ENCODE measurements at regions not wholly inside any gene's neighbourhood (a gene's known extent, or its start where the extent isn't known, plus 50 kb on each side); places are given as distances from the start of the nearest gene placed in this dataset.

- Histone ChIP-seq H3K4me2 (replicated peaks; ENCODE audit: low read depth, low read length, poor library complexity, severe bottlenecking) (no peak overlapping the region), H3K9ac (ENCODE audit: low read length) (no peak overlapping the region), H3K27ac (ENCODE audit: low read length in 2 of 2) (no peak overlapping the region), H2AFZ (ENCODE audit: insufficient read depth, low read depth, low read length, poor library complexity, severe bottlenecking) (no peak overlapping the region), H4K20me1 (ENCODE audit: control insufficient read depth, insufficient read depth, low read length, poor library complexity, severe bottlenecking) (no peaks in the 10 kb centered on the region), H3K79me2 (ENCODE audit: control insufficient read depth, insufficient read depth, low read length) (no peaks in the 10 kb centered on the region), H3K27me3 (replicated peaks in 1 of 4; ENCODE audit: control extremely low read depth in 1 of 4, control insufficient read depth in 3 of 4, insufficient read depth in 4 of 4, low read length in 3 of 4) (no peaks in the 10 kb centered on the region), H3K4me1 (ENCODE audit: control insufficient read depth in 2 of 2, insufficient read depth in 2 of 2, low read length in 2 of 2) (no peaks in the 10 kb centered on the region), H3K9me3 (ENCODE audit: control extremely low read depth in 1 of 3, control insufficient read depth in 2 of 3, insufficient read depth in 1 of 3, low read length in 2 of 3) (peaks cover 0 to 11% (median 0%) of the 10 kb centered on the region in 3 donors), H3K4me3 (ENCODE audit: control extremely low read depth in 1 of 5, extremely low read depth in 1 of 5, insufficient read depth in 1 of 5, low read depth in 2 of 5, low read length in 4 of 5) (no peak overlapping the region), H3K36me3 (replicated peaks in 1 of 2; ENCODE audit: control extremely low read depth in 1 of 2, control insufficient read depth in 1 of 2, extremely low read depth in 1 of 2, insufficient read depth in 2 of 2, low read length in 1 of 2) (no peaks in the 10 kb centered on the region)
- 50% methylated on average over 3 of the region's 3 CpGs for whole genome bisulfite sequencing (ENCODE audit: insufficient coverage)
- POLR2A ChIA-PET: no interaction called here
- no peaks in the 10 kb centered on the region for H3K27me3 Mint-ChIP-seq
- intact Hi-C loops (cut with micrococcal nuclease): no loop called here
- no peak overlapping the region for H3K27ac Mint-ChIP-seq
- TF ChIP-seq EZH2 (IDR thresholded peaks at IDR 0.05; ENCODE audit: borderline replicate concordance, insufficient read depth, low read depth, low read length, poor library complexity, severe bottlenecking) (no peak), CTCF (IDR thresholded peaks at IDR 0.05) (no peak)
- CTCF ChIA-PET: no interaction called here
- H3K4me1 Mint-ChIP-seq: no peaks in the 10 kb centered on the region
- ATAC-seq (ENCODE audit: low read depth) (no peak), DNase-seq (no peak)
- H3K4me3 Mint-ChIP-seq: no peak overlapping the region
- H3K9me3 Mint-ChIP-seq (ENCODE audit: insufficient read depth): peaks cover 20% of the 10 kb centered on the region
Measured at GRCh38 chr4:160276785-160277325, 1174.0 kb downstream of the RAPGEF2 start.

DNA sequence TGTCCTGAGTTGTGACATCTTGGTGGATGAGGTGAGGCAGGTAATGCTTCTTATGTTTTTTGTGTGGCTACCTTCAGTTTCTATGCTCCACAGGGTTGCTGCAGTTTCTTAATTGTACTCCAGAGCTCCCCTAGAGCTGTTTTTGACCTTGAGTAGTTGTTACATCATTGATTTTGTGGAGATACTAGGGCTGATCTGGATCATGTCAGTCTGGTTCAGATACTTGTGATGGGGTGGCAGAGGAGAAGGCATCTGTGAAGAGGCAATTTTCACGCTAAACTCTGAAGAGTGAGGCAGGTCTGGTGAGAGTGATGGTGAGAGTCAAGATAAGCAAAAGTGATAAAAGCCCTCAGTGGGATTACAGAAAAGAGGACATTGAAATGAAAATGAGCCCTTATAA is 1180.2 kb downstream of the RAPGEF2 start:
- Mint-ChIP-seq H3K4me3 (no peak overlapping the region), H3K4me1 (no peaks in the 10 kb centered on the region), H3K9me3 (ENCODE audit: insufficient read depth) (peaks cover 18% of the 10 kb centered on the region), H3K27me3 (no peaks in the 10 kb centered on the region), H3K27ac (no peak overlapping the region)
- no peaks in the 10 kb centered on the region for H3K4me1 ChIP-seq (ENCODE audit: control insufficient read depth in 2 of 2, insufficient read depth in 2 of 2, low read length in 2 of 2)
- intact Hi-C loops (cut with micrococcal nuclease): no loop called here
- H3K36me3 ChIP-seq (replicated peaks in 1 of 2; ENCODE audit: control extremely low read depth in 1 of 2, control insufficient read depth in 1 of 2, extremely low read depth in 1 of 2, insufficient read depth in 2 of 2, low read length in 1 of 2): no peaks in the 10 kb centered on the region
- no peak overlapping the region for H2AFZ ChIP-seq (ENCODE audit: insufficient read depth, low read depth, low read length, poor library complexity, severe bottlenecking)
- ATAC-seq (ENCODE audit: low read depth) (no peak), DNase-seq (no peak)
- H3K4me3 ChIP-seq (ENCODE audit: control extremely low read depth in 1 of 5, extremely low read depth in 1 of 5, insufficient read depth in 1 of 5, low read depth in 2 of 5, low read length in 4 of 5): no peak overlapping the region
- H3K4me2 ChIP-seq (replicated peaks; ENCODE audit: low read depth, low read length, poor library complexity, severe bottlenecking): no peak overlapping the region
- H3K9ac ChIP-seq (ENCODE audit: low read length): no peak overlapping the region
- no peak overlapping the region for H3K27ac ChIP-seq (ENCODE audit: low read length in 2 of 2)
- H3K9me3 ChIP-seq (ENCODE audit: control extremely low read depth in 1 of 3, control insufficient read depth in 2 of 3, insufficient read depth in 1 of 3, low read length in 2 of 3): peaks cover 0 to 3% (median 0%) of the 10 kb centered on the region in 3 donors
- ChIA-PET CTCF (no interaction called here), POLR2A (no interaction called here)
- no peak for TF ChIP-seq EZH2 (IDR thresholded peaks at IDR 0.05; ENCODE audit: borderline replicate concordance, insufficient read depth, low read depth, low read length, poor library complexity, severe bottlenecking)
- no peak for TF ChIP-seq CTCF (IDR thresholded peaks at IDR 0.05)
- WGBS (ENCODE audit: insufficient coverage): 83% methylated on average over 1 of the region's 1 CpG
- no peaks in the 10 kb centered on the region for H3K27me3 ChIP-seq (replicated peaks in 1 of 4; ENCODE audit: control extremely low read depth in 1 of 4, control insufficient read depth in 3 of 4, insufficient read depth in 4 of 4, low read length in 3 of 4)
- H4K20me1 ChIP-seq (ENCODE audit: control insufficient read depth, insufficient read depth, low read length, poor library complexity, severe bottlenecking): no peaks in the 10 kb centered on the region
- no peaks in the 10 kb centered on the region for H3K79me2 ChIP-seq (ENCODE audit: control insufficient read depth, insufficient read depth, low read length)

Measured in B cell (primary cell).